SKM-1 (cell line): ENCODE measurements at regions not wholly inside any gene's neighbourhood (a gene's known extent, or its start where the extent isn't known, plus 50 kb on each side); places are given as distances from the start of the nearest gene placed in this dataset.

Experiments used
- DNase-seq: peaks from one replicate; lab custom pipeline; 2025; ENCODE audit not compliant: unreplicated experiment; lab: John Stamatoyannopoulos, UW

GRCh38 chr3:190252080-190252479 is 70.2 kb downstream of the CLDN1 start:
- DNase-seq = peak; percentile 40

GRCh38 chr3:190249414-190249813 is 72.8 kb downstream of the CLDN1 start:
- DNase-seq = no peak

- no peak for DNase-seq
Observed at GRCh38 chr3:190242147-190242546, 80.1 kb downstream of the CLDN1 start.

- no peak for DNase-seq
Observed at GRCh38 chr3:190239325-190239724, 82.9 kb downstream of the CLDN1 start.

GRCh38 chr3:190238871-190239270 is 83.4 kb downstream of the CLDN1 start:
- DNase-seq = no peak

GRCh38 chr3:190234621-190235020 is 87.6 kb downstream of the CLDN1 start:
- DNase-seq = no peak

- DNase-seq = no peak
Observed at GRCh38 chr3:190229632-190230424, 92.4 kb downstream of the CLDN1 start.

GRCh38 chr3:190227064-190227463 is 95.2 kb downstream of the CLDN1 start:
- DNase-seq = no peak

GRCh38 chr3:190224863-190225692 is 97.2 kb downstream of the CLDN1 start:
- DNase-seq = peak; percentile 33

- DNase-seq = no peak
Observed at GRCh38 chr3:190224456-190224855, 97.8 kb downstream of the CLDN1 start.

GRCh38 chr3:190222916-190223315 is 99.3 kb downstream of the CLDN1 start:
- no peak for DNase-seq

- no peak for DNase-seq
Observed at GRCh38 chr3:190222360-190222759, 99.9 kb downstream of the CLDN1 start.

GRCh38 chr3:190220362-190220761 is 99.7 kb upstream of the P3H2 start:
- no peak for DNase-seq

GRCh38 chr3:190217081-190217480 is 96.4 kb upstream of the P3H2 start:
- no peak for DNase-seq

- DNase-seq = no peak
Observed at GRCh38 chr3:190213727-190214126, 93.0 kb upstream of the P3H2 start.

- DNase-seq = no peak
Observed at GRCh38 chr3:190210608-190211007, 89.9 kb upstream of the P3H2 start.

GRCh38 chr3:190209533-190209932 is 88.8 kb upstream of the P3H2 start:
- DNase-seq = no peak

GRCh38 chr3:190208196-190208595 is 87.5 kb upstream of the P3H2 start:
- DNase-seq = no peak

GRCh38 chr3:190205739-190206138 is 85.0 kb upstream of the P3H2 start:
- DNase-seq = no peak

GRCh38 chr3:190204200-190204599 is 83.5 kb upstream of the P3H2 start:
- no peak for DNase-seq

- no peak for DNase-seq
Observed at GRCh38 chr3:190197346-190197763, 76.7 kb upstream of the P3H2 start.

GRCh38 chr3:190194506-190194905 is 73.8 kb upstream of the P3H2 start:
- DNase-seq = no peak
